Neural cell (in vitro differentiated cells): ENCODE measurements at regions not wholly inside any gene's neighbourhood (a gene's known extent, or its start where the extent isn't known, plus 50 kb on each side); places are given as distances from the start of the nearest gene placed in this dataset.

Experiments used
- H2AFZ ChIP-seq: fragments of 200-600, 300-800 bp; sonication (generic), shearing (Covaris generic); 2 replicates; pipeline ENCODE4 v1.6.0; 2014; ENCODE audit warnings: low read depth, mild to moderate bottlenecking, antibody characterized with exemption, low read length, moderate library complexity
- H3F3A ChIP-seq: fragments of 200-600 bp; shearing (Covaris generic); 2 replicates; pipeline ENCODE4 v1.6.1; 2016; ENCODE audit warnings: mild to moderate bottlenecking, moderate library complexity, mixed read lengths, antibody characterized with exemption, low read length; ENCODE audit not compliant: insufficient read depth, poor library complexity, severe bottlenecking
- H3K27ac ChIP-seq: fragments of 200-600, 300-800 bp; sonication (generic), shearing (Covaris generic); 2 replicates; pipeline ENCODE4 v1.5.1; 2014; ENCODE audit warnings: mild to moderate bottlenecking, low read length, moderate library complexity
- H3K27me3 ChIP-seq: fragments of 300-800, 200-600 bp; sonication (generic), shearing (Covaris generic); 2 replicates; pipeline ENCODE4 v1.6.0; 2014; ENCODE audit warnings: mild to moderate bottlenecking, low read depth, low read length, moderate library complexity; ENCODE audit not compliant: insufficient read depth
- H3K36me3 ChIP-seq: fragments of 300-800, 200-600 bp; sonication (generic), shearing (Covaris generic); 2 replicates; pipeline ENCODE4 v1.5.1; 2014; ENCODE audit warnings: mild to moderate bottlenecking, antibody characterized with exemption, low read length, moderate library complexity; ENCODE audit not compliant: insufficient read depth
- H3K4me2 ChIP-seq: fragments of 300-800, 200-600 bp; sonication (generic), shearing (Covaris generic); 2 replicates; pipeline ENCODE4 v1.6.0; 2014; ENCODE audit warnings: mild to moderate bottlenecking, low read length
- H3K4me3 ChIP-seq: fragments of 300-800, 200-600 bp; sonication (generic), shearing (Covaris generic); 2 replicates; pipeline ENCODE4 v1.5.1; 2014; ENCODE audit warnings: mild to moderate bottlenecking, low read length, moderate library complexity
- H3K79me2 ChIP-seq: fragments of 200-600 bp; shearing (Covaris generic); replicated peaks from 2 replicates; pipeline ENCODE4 v1.6.0; 2014; ENCODE audit warnings: mild to moderate bottlenecking, low read length, moderate library complexity; ENCODE audit not compliant: insufficient read depth
- H3K9ac ChIP-seq: fragments of 300-800, 200-600 bp; sonication (generic), shearing (Covaris generic); 2 replicates; pipeline ENCODE4 v1.6.1; 2016; ENCODE audit warnings: mild to moderate bottlenecking, low read length, mixed read lengths
- H3K9me2 ChIP-seq: fragments of 200-600 bp; shearing (Covaris generic); 2 replicates; pipeline ENCODE4 v1.6.1; 2016; ENCODE audit warnings: mild to moderate bottlenecking, low read length, mixed read lengths; ENCODE audit not compliant: insufficient read depth
- H3K9me3 ChIP-seq: fragments of 200-600, 300-800 bp; sonication (generic), shearing (Covaris generic); 2 replicates; pipeline ENCODE4 v1.6.1; 2016; ENCODE audit warnings: mild to moderate bottlenecking, mixed run types, low read length, moderate library complexity, mixed read lengths
- H4K20me1 ChIP-seq: fragments of 200-600 bp; shearing (Covaris generic); 2 replicates; pipeline ENCODE4 v1.6.1; 2016; ENCODE audit warnings: mild to moderate bottlenecking, mixed run types; ENCODE audit not compliant: insufficient read depth
- EP300 ChIP-seq: fragments of 450-650 bp; conservative IDR thresholded peaks from 2 replicates; pipeline ENCODE4 v1.6.1; 2014; ENCODE audit warnings: antibody characterized with exemption, mild to moderate bottlenecking, moderate library complexity; ENCODE audit not compliant: poor library complexity, severe bottlenecking
- EZH2 ChIP-seq: fragments of 200-600, 300-800 bp; shearing (Covaris generic), sonication (generic); IDR thresholded peaks from 2 replicates; pipeline ENCODE4 v1.6.1; 2014; ENCODE audit warnings: antibody characterized with exemption, low read length, borderline replicate concordance, mild to moderate bottlenecking; ENCODE audit not compliant: insufficient read depth, poor library complexity, severe bottlenecking
- MXI1 ChIP-seq: fragments of 450-650 bp; conservative IDR thresholded peaks from 2 replicates; pipeline ENCODE4 v1.6.1; 2014; ENCODE audit warnings: antibody characterized with exemption, mild to moderate bottlenecking; ENCODE audit not compliant: poor library complexity, severe bottlenecking
- POLR2AphosphoS5 ChIP-seq: IDR thresholded peaks from 2 replicates; pipeline ENCODE4 v1.6.1; 2012
- RAD21 ChIP-seq: fragments of 450-650 bp; conservative IDR thresholded peaks from 2 replicates; pipeline ENCODE4 v1.6.1; 2014; ENCODE audit warnings: antibody characterized with exemption, mild to moderate bottlenecking, moderate library complexity
- SMC3 ChIP-seq: fragments of 450-650 bp; conservative IDR thresholded peaks from 2 replicates; pipeline ENCODE4 v1.6.1; 2014; ENCODE audit warnings: antibody characterized with exemption, mild to moderate bottlenecking, moderate library complexity; ENCODE audit not compliant: poor library complexity
- TAF1 ChIP-seq: IDR thresholded peaks from 2 replicates; pipeline ENCODE4 v1.6.1; 2012; ENCODE audit warnings: low read depth
- TF ChIP-seq, protein P1 (sequence below): IDR thresholded peaks from 2 replicates; pipeline ENCODE4 v1.6.1; 2012; ENCODE audit warnings: borderline replicate concordance
- TF ChIP-seq, protein P2 (sequence below): fragments of 450-650 bp; IDR thresholded peaks from 2 replicates; pipeline ENCODE4 v1.5.1; 2014; ENCODE audit warnings: antibody characterized with exemption, mild to moderate bottlenecking, moderate library complexity; ENCODE audit not compliant: poor library complexity, severe bottlenecking

DNA sequence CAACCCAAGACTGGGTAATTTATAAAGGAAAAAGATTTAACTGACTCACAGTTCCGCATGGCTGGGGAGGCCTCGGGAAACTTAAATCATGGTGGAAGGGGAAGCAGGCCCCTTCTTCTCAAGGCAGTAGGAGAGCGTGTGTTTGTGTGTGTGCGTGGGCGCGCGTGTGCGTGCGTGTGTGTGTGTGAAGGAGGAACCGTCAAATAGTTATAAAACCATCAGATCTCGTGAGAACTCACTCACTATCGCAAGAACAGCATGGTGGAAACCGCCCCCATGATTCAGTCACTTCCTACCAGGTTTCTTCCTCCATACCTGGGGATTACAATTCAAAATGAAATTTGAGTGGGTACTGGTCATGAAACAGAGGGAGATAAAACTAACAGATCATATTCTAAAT is 220.1 kb upstream of the EYS start:
- no peaks in the 10 kb centered on the region for H3K36me3 ChIP-seq
- no peaks in the 10 kb centered on the region for H3K27me3 ChIP-seq
- H3K79me2 ChIP-seq: no peaks in the 10 kb centered on the region
- H3F3A ChIP-seq: no peaks in the 10 kb centered on the region
- no peak overlapping the region for H2AFZ ChIP-seq
- TF ChIP-seq SMC3: no peak
- no peak for TF ChIP-seq POLR2AphosphoS5
- no peak for TF ChIP-seq EP300
- no peak for TF ChIP-seq TAF1
- TF ChIP-seq, protein P1, sequence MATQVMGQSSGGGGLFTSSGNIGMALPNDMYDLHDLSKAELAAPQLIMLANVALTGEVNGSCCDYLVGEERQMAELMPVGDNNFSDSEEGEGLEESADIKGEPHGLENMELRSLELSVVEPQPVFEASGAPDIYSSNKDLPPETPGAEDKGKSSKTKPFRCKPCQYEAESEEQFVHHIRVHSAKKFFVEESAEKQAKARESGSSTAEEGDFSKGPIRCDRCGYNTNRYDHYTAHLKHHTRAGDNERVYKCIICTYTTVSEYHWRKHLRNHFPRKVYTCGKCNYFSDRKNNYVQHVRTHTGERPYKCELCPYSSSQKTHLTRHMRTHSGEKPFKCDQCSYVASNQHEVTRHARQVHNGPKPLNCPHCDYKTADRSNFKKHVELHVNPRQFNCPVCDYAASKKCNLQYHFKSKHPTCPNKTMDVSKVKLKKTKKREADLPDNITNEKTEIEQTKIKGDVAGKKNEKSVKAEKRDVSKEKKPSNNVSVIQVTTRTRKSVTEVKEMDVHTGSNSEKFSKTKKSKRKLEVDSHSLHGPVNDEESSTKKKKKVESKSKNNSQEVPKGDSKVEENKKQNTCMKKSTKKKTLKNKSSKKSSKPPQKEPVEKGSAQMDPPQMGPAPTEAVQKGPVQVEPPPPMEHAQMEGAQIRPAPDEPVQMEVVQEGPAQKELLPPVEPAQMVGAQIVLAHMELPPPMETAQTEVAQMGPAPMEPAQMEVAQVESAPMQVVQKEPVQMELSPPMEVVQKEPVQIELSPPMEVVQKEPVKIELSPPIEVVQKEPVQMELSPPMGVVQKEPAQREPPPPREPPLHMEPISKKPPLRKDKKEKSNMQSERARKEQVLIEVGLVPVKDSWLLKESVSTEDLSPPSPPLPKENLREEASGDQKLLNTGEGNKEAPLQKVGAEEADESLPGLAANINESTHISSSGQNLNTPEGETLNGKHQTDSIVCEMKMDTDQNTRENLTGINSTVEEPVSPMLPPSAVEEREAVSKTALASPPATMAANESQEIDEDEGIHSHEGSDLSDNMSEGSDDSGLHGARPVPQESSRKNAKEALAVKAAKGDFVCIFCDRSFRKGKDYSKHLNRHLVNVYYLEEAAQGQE: no peak
- no peak for TF ChIP-seq EZH2
- no peak for TF ChIP-seq MXI1
- no peak for TF ChIP-seq RAD21
- TF ChIP-seq, protein P2, sequence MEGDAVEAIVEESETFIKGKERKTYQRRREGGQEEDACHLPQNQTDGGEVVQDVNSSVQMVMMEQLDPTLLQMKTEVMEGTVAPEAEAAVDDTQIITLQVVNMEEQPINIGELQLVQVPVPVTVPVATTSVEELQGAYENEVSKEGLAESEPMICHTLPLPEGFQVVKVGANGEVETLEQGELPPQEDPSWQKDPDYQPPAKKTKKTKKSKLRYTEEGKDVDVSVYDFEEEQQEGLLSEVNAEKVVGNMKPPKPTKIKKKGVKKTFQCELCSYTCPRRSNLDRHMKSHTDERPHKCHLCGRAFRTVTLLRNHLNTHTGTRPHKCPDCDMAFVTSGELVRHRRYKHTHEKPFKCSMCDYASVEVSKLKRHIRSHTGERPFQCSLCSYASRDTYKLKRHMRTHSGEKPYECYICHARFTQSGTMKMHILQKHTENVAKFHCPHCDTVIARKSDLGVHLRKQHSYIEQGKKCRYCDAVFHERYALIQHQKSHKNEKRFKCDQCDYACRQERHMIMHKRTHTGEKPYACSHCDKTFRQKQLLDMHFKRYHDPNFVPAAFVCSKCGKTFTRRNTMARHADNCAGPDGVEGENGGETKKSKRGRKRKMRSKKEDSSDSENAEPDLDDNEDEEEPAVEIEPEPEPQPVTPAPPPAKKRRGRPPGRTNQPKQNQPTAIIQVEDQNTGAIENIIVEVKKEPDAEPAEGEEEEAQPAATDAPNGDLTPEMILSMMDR: no peak
- no peaks in the 10 kb centered on the region for H3K9me2 ChIP-seq
- no peaks in the 10 kb centered on the region for H3K9me3 ChIP-seq
- H3K4me2 ChIP-seq: no peak overlapping the region
- H3K4me3 ChIP-seq: no peak overlapping the region
- no peaks in the 10 kb centered on the region for H4K20me1 ChIP-seq
- no peak overlapping the region for H3K9ac ChIP-seq
- H3K27ac ChIP-seq: no peak overlapping the region

DNA sequence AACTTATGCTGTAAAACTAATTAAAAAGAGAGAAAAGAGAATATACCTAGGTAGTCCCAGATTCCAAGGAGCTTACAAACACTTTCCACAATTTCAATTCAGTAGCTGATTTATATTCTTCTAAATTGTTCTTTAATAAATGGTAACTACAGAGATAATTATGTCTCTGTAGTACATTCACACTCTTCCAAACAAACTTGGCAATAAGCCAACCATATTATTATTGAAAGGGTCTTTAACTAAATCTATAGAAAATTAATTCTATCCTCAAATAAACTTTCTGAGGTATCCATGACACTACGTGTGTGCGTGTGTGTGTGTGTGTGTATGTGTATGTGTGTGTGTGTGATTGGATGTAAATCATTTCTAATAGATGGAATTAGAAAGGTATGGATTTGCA is 217.4 kb upstream of the EYS start:
- no peaks in the 10 kb centered on the region for H3K79me2 ChIP-seq
- H3K4me2 ChIP-seq: no peak overlapping the region

More for the DNA sequence above, 217.4 kb upstream of the EYS start:
- no peaks in the 10 kb centered on the region for H3K27me3 ChIP-seq
- no peak for TF ChIP-seq EP300
- TF ChIP-seq TAF1: no peak
- TF ChIP-seq, protein P1: no peak
- TF ChIP-seq EZH2: no peak
- TF ChIP-seq RAD21: no peak
- no peak for TF ChIP-seq SMC3
- TF ChIP-seq MXI1: no peak
- TF ChIP-seq POLR2AphosphoS5: no peak
- TF ChIP-seq, protein P2: no peak
- H2AFZ ChIP-seq: no peak overlapping the region
- no peak overlapping the region for H3K9ac ChIP-seq
- no peaks in the 10 kb centered on the region for H3F3A ChIP-seq
- H3K9me2 ChIP-seq: no peaks in the 10 kb centered on the region
- no peaks in the 10 kb centered on the region for H3K36me3 ChIP-seq
- no peaks in the 10 kb centered on the region for H4K20me1 ChIP-seq
- no peaks in the 10 kb centered on the region for H3K9me3 ChIP-seq
- H3K4me3 ChIP-seq: no peak overlapping the region
- H3K27ac ChIP-seq: no peak overlapping the region
